H1 (cell line): ENCODE measurements at regions not wholly inside any gene's neighbourhood (a gene's known extent, or its start where the extent isn't known, plus 50 kb on each side); places are given as distances from the start of the nearest gene placed in this dataset.

Source experiments
- CTCF ChIA-PET: fragments of 300-600 bp; sonication (Branson Sonifier 250); formaldehyde crosslinking; loops from one replicate; lab custom pipeline; 2021; ENCODE audit not compliant: partially characterized antibody; lab: Charles Lee
- POLR2A ChIA-PET: fragments of 300-600 bp; sonication (Branson Sonifier 250); formaldehyde crosslinking; loops from one replicate; lab custom pipeline; 2021; ENCODE audit warnings: inconsistent platforms; ENCODE audit not compliant: partially characterized antibody; lab: Charles Lee
- DNase-seq, 2 experiments: peaks; one replicate each; pipeline versions ENCODE4 v3.0.0 to v3.0.0-alpha.2; 2010 to 2022; ENCODE audit warnings: low spot score in 2 of 2, low read depth in 1 of 2, mixed read lengths in 1 of 2
- FAIRE-seq: peaks from 2 replicates; lab custom pipeline; 2011; peaks lifted over from hg19 to GRCh38; lab: Jason Lieb, UNC
- H2AFZ ChIP-seq: 2 replicates; pipeline ENCODE4 v1.8.1; 2012; ENCODE audit warnings: low read length, inconsistent platforms
- H2AK5ac ChIP-seq: 2 replicates; pipeline ENCODE4 v1.6.1; 2013; ENCODE audit warnings: low read depth, low read length
- H2BK120ac ChIP-seq: replicated peaks from 2 replicates; pipeline ENCODE3; 2013; ENCODE audit warnings: low read depth, low read length, inconsistent platforms
- H2BK12ac ChIP-seq: 2 replicates; pipeline ENCODE4 v1.6.1; 2013; ENCODE audit warnings: low read depth, low read length
- H2BK15ac ChIP-seq: 2 replicates; pipeline ENCODE4 v1.6.1; 2013; ENCODE audit warnings: low read length
- H2BK20ac ChIP-seq: 2 replicates; pipeline ENCODE4 v1.6.1; 2013; ENCODE audit warnings: low read length
- H2BK5ac ChIP-seq: 2 replicates; pipeline ENCODE4 v1.6.1; 2013; ENCODE audit warnings: low read depth, low read length
- H3K14ac ChIP-seq: 2 replicates; pipeline ENCODE4 v1.6.1; 2013; ENCODE audit warnings: inconsistent platforms; ENCODE audit not compliant: insufficient read length
- H3K18ac ChIP-seq: 2 replicates; pipeline ENCODE4 v1.6.1; 2013; ENCODE audit warnings: low read length; ENCODE audit errors: extremely low read depth
- H3K23ac ChIP-seq: 2 replicates; pipeline ENCODE4 v1.6.1; 2013; ENCODE audit warnings: inconsistent platforms; ENCODE audit not compliant: insufficient read length
- H3K23me2 ChIP-seq: 2 replicates; pipeline ENCODE4 v1.6.1; 2013; ENCODE audit warnings: low read depth, low read length
- H3K27ac ChIP-seq: 2 replicates; pipeline ENCODE4 v1.6.1; 2011; ENCODE audit warnings: low read depth, low read length, inconsistent platforms
- H3K27me3 ChIP-seq, 4 experiments: replicated peaks in 1 of 4; 1 replicate in 1 of 4; 2 replicates in 3 of 4; pipeline versions ENCODE4 v1.6.1 to v1.8.1; 2011 to 2013; ENCODE audit warnings: low read length in 3 of 4, mild to moderate bottlenecking in 3 of 4, inconsistent platforms in 2 of 4, mixed read lengths in 2 of 4, moderate library complexity in 1 of 4; ENCODE audit not compliant: control insufficient read depth in 3 of 4, insufficient read depth in 3 of 4; ENCODE audit errors: extremely low read depth in 1 of 4
- H3K36me3 ChIP-seq, 4 experiments: 2 replicates each; pipeline versions ENCODE4 v1.6.1 to v1.8.1; 2011 to 2013; ENCODE audit warnings: mild to moderate bottlenecking in 4 of 4, low read length in 3 of 4, moderate library complexity in 2 of 4, control low read depth in 1 of 4, inconsistent platforms in 1 of 4; ENCODE audit not compliant: insufficient read depth in 4 of 4, control insufficient read depth in 2 of 4
- H3K4ac ChIP-seq: replicated peaks from 2 replicates; pipeline ENCODE3; 2013; ENCODE audit warnings: low read length, low read depth, mixed read lengths, inconsistent platforms; ENCODE audit not compliant: insufficient read length
- H3K4me1 ChIP-seq, 4 experiments: replicated peaks in 1 of 4; 1 replicate in 1 of 4; 2 replicates in 3 of 4; pipeline versions ENCODE4 v1.6.1 to v1.8.1; 2011 to 2013; ENCODE audit warnings: low read length in 3 of 4, inconsistent platforms in 2 of 4, mixed read lengths in 1 of 4; ENCODE audit not compliant: insufficient read depth in 4 of 4, control insufficient read depth in 3 of 4
- H3K4me2 ChIP-seq, 2 experiments: 2 replicates each; pipeline versions ENCODE4 v1.6.1 to v1.8.1; 2011 to 2013; ENCODE audit warnings: low read depth in 2 of 2, low read length in 2 of 2, control low read depth in 1 of 2, inconsistent platforms in 1 of 2, mild to moderate bottlenecking in 1 of 2; ENCODE audit not compliant: insufficient read depth in 1 of 2
- H3K4me3 ChIP-seq, 4 experiments: fragments of 200-600, 300-600 bp in 1 of 4; sonication (generic), shearing (Covaris generic), sonication (Bioruptor Twin) in 1 of 4; 2 replicates each; pipeline versions ENCODE4 v1.5.1 to v1.8.1; 2011 to 2016; ENCODE audit warnings: low read length in 4 of 4, low read depth in 3 of 4, control low read depth in 2 of 4, inconsistent platforms in 2 of 4, mild to moderate bottlenecking in 2 of 4, mixed read lengths in 1 of 4, moderate library complexity in 1 of 4; ENCODE audit not compliant: insufficient read depth in 2 of 4; ENCODE audit errors: extremely low read depth in 1 of 4
- H3K56ac ChIP-seq: replicated peaks from 2 replicates; pipeline ENCODE3; 2013; ENCODE audit warnings: low read depth, mild to moderate bottlenecking, mixed read lengths, low read length, inconsistent platforms; ENCODE audit not compliant: insufficient read length
- H3K79me1 ChIP-seq: 2 replicates; pipeline ENCODE4 v1.6.1; 2013; ENCODE audit warnings: low read depth, low read length, control low read depth
- H3K79me2 ChIP-seq, 2 experiments: 2 replicates each; pipeline versions ENCODE4 v1.6.1 to v1.8.1; 2012 to 2013; ENCODE audit warnings: low read length in 2 of 2, mild to moderate bottlenecking in 2 of 2, inconsistent platforms in 1 of 2; ENCODE audit not compliant: insufficient read depth in 2 of 2, control insufficient read depth in 1 of 2
- H3K9ac ChIP-seq, 4 experiments: replicated peaks in 1 of 4; 1 replicate in 1 of 4; 2 replicates in 3 of 4; pipeline versions ENCODE4 v1.6.1 to v1.8.1; 2011 to 2013; ENCODE audit warnings: low read depth in 3 of 4, low read length in 3 of 4, control low read depth in 2 of 4, mild to moderate bottlenecking in 2 of 4, moderate library complexity in 2 of 4, inconsistent platforms in 1 of 4; ENCODE audit errors: extremely low read depth in 1 of 4
- H3K9me3 ChIP-seq, 2 experiments: 2 replicates each; pipeline versions ENCODE4 v1.6.1 to v1.8.1; 2012 to 2013; ENCODE audit warnings: mild to moderate bottlenecking in 2 of 2, moderate library complexity in 2 of 2, control low read depth in 1 of 2, inconsistent platforms in 1 of 2, low read depth in 1 of 2, low read length in 1 of 2, mixed read lengths in 1 of 2; ENCODE audit not compliant: insufficient read depth in 2 of 2
- H4K20me1 ChIP-seq, 2 experiments: replicated peaks in 1 of 2; 2 replicates each; pipeline versions ENCODE3 to v1.8.1; 2011 to 2013; ENCODE audit warnings: inconsistent platforms in 2 of 2, low read length in 2 of 2, mild to moderate bottlenecking in 1 of 2; ENCODE audit not compliant: insufficient read depth in 2 of 2, control insufficient read depth in 1 of 2
- H4K5ac ChIP-seq: 2 replicates; pipeline ENCODE4 v1.6.1; 2013; ENCODE audit warnings: low read length, low read depth, mixed read lengths, inconsistent platforms; ENCODE audit not compliant: insufficient read length
- H4K8ac ChIP-seq: 2 replicates; pipeline ENCODE4 v1.8.0; 2013; ENCODE audit warnings: mild to moderate bottlenecking, moderate library complexity, low read length, inconsistent platforms; ENCODE audit not compliant: insufficient read depth; ENCODE audit errors: extremely low read depth
- H4K91ac ChIP-seq: replicated peaks from 2 replicates; pipeline ENCODE3; 2013; ENCODE audit warnings: low read length, mixed read lengths, inconsistent platforms; ENCODE audit not compliant: insufficient read length
- BACH1 ChIP-seq: IDR thresholded peaks from 2 replicates; pipeline ENCODE4 v1.6.1; 2012; ENCODE audit warnings: low read length, improper control_type of control experiment
- GTF2F1 ChIP-seq: IDR thresholded peaks from 2 replicates; pipeline ENCODE4 v1.6.1; 2012; ENCODE audit warnings: low read depth, low read length, improper control_type of control experiment, borderline replicate concordance
- JUND ChIP-seq: IDR thresholded peaks from 2 replicates; pipeline ENCODE4 v1.6.1; 2011; ENCODE audit warnings: mild to moderate bottlenecking, improper control_type of control experiment, low read length
- RXRA ChIP-seq: IDR thresholded peaks from 2 replicates; pipeline ENCODE4 v1.6.1; 2011; ENCODE audit warnings: low read depth, mild to moderate bottlenecking, low read length, moderate library complexity; ENCODE audit not compliant: insufficient read depth
- SIRT6 ChIP-seq: IDR thresholded peaks from one replicate; pipeline ENCODE4 v1.7.1; 2012; ENCODE audit warnings: low read length, inconsistent platforms
- SRF ChIP-seq: IDR thresholded peaks from 2 replicates; pipeline ENCODE4 v1.6.1; 2011; ENCODE audit warnings: mild to moderate bottlenecking, low read depth, low read length, moderate library complexity
- TAF7 ChIP-seq: optimal IDR thresholded peaks from 2 replicates; pipeline ENCODE3; 2011; ENCODE audit warnings: low read depth, mild to moderate bottlenecking, inconsistent platforms, low read length, moderate library complexity, borderline replicate concordance
- WGBS, 2 experiments: shearing (Covaris generic) in 1 of 2; methylation state at CpG; one replicate each; pipeline versions ENCODE4 v1.1.6 to v1.1.7; 2013 to 2015; ENCODE audit warnings: low lambda C conversion rate in 2 of 2, mixed read lengths in 2 of 2, inconsistent platforms in 1 of 2, low coverage in 1 of 2, missing lambda C conversion rate in 1 of 2; ENCODE audit not compliant: insufficient replicate concordance in 2 of 2, insufficient coverage in 1 of 2, insufficient read length in 1 of 2; ENCODE audit errors: extremely low coverage in 1 of 2, missing lambda C conversion rate in 1 of 2; 5-methylcytosine and 5-hydroxymethylcytosine counted together

- Histone ChIP-seq H2AFZ (no peak overlapping the region), H3K4me2 (no peak overlapping the region), H4K91ac (no peak overlapping the region), H3K27ac (no peak overlapping the region), H3K9me3 (no peaks in the 10 kb centered on the region), H3K4me3 (no peak overlapping the region), H2BK20ac (no peak overlapping the region), H3K79me2 (no peaks in the 10 kb centered on the region), H2BK120ac (no peak overlapping the region), H3K27me3 (peaks cover 46 to 69% (median 65%) of the 10 kb centered on the region in 4 experiments), H3K56ac (no peak overlapping the region), H3K36me3 (no peaks in the 10 kb centered on the region), H2BK12ac (no peak overlapping the region), H3K14ac (no peak overlapping the region), H3K4me1 (peaks cover 5 to 19% (median 12%) of the 10 kb centered on the region in 4 experiments), H4K20me1 (peaks cover 15 to 20% of the 10 kb centered on the region in 2 experiments), H4K8ac (no peak overlapping the region), H4K5ac (no peak overlapping the region), H2BK15ac (no peak overlapping the region), H3K79me1 (no peaks in the 10 kb centered on the region), H3K9ac (no peak overlapping the region), H3K18ac (no peak overlapping the region), H2BK5ac (no peak overlapping the region), H3K23ac (no peak overlapping the region), H3K4ac (no peak overlapping the region), H2AK5ac (no peak overlapping the region), H3K23me2 (no peaks in the 10 kb centered on the region)
- FAIRE-seq = no peak
- no peak for DNase-seq
- WGBS, 2 experiments = 81% methylated on average over 2 of the region's 2 CpGs; no CpG with 5 or more reads in 1 of the 2 experiments
- TF ChIP-seq RXRA (no peak), BACH1 (no peak), GTF2F1 (no peak), SIRT6 (no peak), JUND (no peak), SRF (no peak), TAF7 (no peak)
- CTCF ChIA-PET = no interaction called here
- POLR2A ChIA-PET = interaction anchor here (0.5 kb wide), 1 partner anchor 119 kb away, joined by 3 read pairs; no protein-coding TSS in a partner anchor
Measured at GRCh38 chr5:77842243-77842642, 66.1 kb upstream of the TBCA start.
